Trophoblast cell (in vitro differentiated cells and primary cell): ENCODE measurements at regions not wholly inside any gene's neighbourhood (a gene's known extent, or its start where the extent isn't known, plus 50 kb on each side); places are given as distances from the start of the nearest gene placed in this dataset.

Experiments
- DNase-seq, 2 donors: peaks; one replicate each; pipeline ENCODE4 v3.0.0-alpha.2; 2016
- H2AFZ ChIP-seq: 2 replicates; pipeline ENCODE4 v1.6.1; 2013; ENCODE audit warnings: low read length, moderate library complexity, mild to moderate bottlenecking; ENCODE audit not compliant: insufficient read depth, poor library complexity
- H2AK5ac ChIP-seq: 2 replicates; pipeline ENCODE4 v1.6.1; 2013; ENCODE audit warnings: mild to moderate bottlenecking, low read length
- H2BK120ac ChIP-seq: 2 replicates; pipeline ENCODE4 v1.6.1; 2013; ENCODE audit warnings: low read length, mild to moderate bottlenecking, moderate library complexity; ENCODE audit not compliant: insufficient read depth, poor library complexity
- H2BK12ac ChIP-seq: 2 replicates; pipeline ENCODE4 v1.6.1; 2013; ENCODE audit warnings: mild to moderate bottlenecking, low read length, moderate library complexity
- H2BK5ac ChIP-seq: 2 replicates; pipeline ENCODE4 v1.6.1; 2013; ENCODE audit warnings: low read length, low read depth, moderate library complexity, mild to moderate bottlenecking; ENCODE audit not compliant: poor library complexity
- H3K14ac ChIP-seq: 2 replicates; pipeline ENCODE4 v1.6.1; 2013; ENCODE audit warnings: mild to moderate bottlenecking, low read length
- H3K18ac ChIP-seq: 2 replicates; pipeline ENCODE4 v1.6.1; 2013; ENCODE audit warnings: mild to moderate bottlenecking, low read length
- H3K23ac ChIP-seq: 2 replicates; pipeline ENCODE4 v1.6.1; 2013; ENCODE audit warnings: low read length
- H3K27ac ChIP-seq: 2 replicates; pipeline ENCODE4 v1.5.1; 2013; ENCODE audit warnings: low read depth, mild to moderate bottlenecking, inconsistent platforms, low read length, moderate library complexity
- H3K27me3 ChIP-seq: 2 replicates; pipeline ENCODE4 v1.6.1; 2013; ENCODE audit warnings: inconsistent platforms, mild to moderate bottlenecking, low read length, moderate library complexity; ENCODE audit not compliant: insufficient read depth
- H3K36me3 ChIP-seq, 2 experiments: 1 replicate in 1 of 2; 2 replicates in 1 of 2; pipeline ENCODE4 v1.6.1; 2013; ENCODE audit warnings: low read length in 2 of 2, mild to moderate bottlenecking in 2 of 2, moderate library complexity in 1 of 2; ENCODE audit not compliant: insufficient read depth in 2 of 2, control insufficient read depth in 1 of 2
- H3K4ac ChIP-seq: 2 replicates; pipeline ENCODE4 v1.6.1; 2013; ENCODE audit warnings: low read depth, mild to moderate bottlenecking, low read length, moderate library complexity
- H3K4me1 ChIP-seq, 2 experiments: 1 replicate in 1 of 2; 2 replicates in 1 of 2; pipeline ENCODE4 v1.6.1; 2013; ENCODE audit warnings: low read length in 2 of 2, mild to moderate bottlenecking in 2 of 2, moderate library complexity in 1 of 2; ENCODE audit not compliant: insufficient read depth in 2 of 2, control insufficient read depth in 1 of 2
- H3K4me2 ChIP-seq: 2 replicates; pipeline ENCODE4 v1.6.1; 2013; ENCODE audit warnings: inconsistent platforms, mild to moderate bottlenecking, low read length, moderate library complexity
- H3K4me3 ChIP-seq: 2 replicates; pipeline ENCODE4 v1.5.1; 2013; ENCODE audit warnings: mild to moderate bottlenecking, low read depth, low read length, inconsistent platforms
- H3K79me1 ChIP-seq: one replicate; pipeline ENCODE4 v1.6.1; 2013; ENCODE audit warnings: low read length
- H3K79me2 ChIP-seq: 2 replicates; pipeline ENCODE4 v1.6.1; 2013; ENCODE audit warnings: low read length, mild to moderate bottlenecking; ENCODE audit not compliant: control insufficient read depth, insufficient read depth, poor library complexity
- H3K9ac ChIP-seq: 2 replicates; pipeline ENCODE4 v1.6.1; 2013; ENCODE audit warnings: mild to moderate bottlenecking, low read length
- H3K9me3 ChIP-seq: 2 replicates; pipeline ENCODE4 v1.6.1; 2013; ENCODE audit warnings: low read depth, mild to moderate bottlenecking, control low read depth, inconsistent platforms, low read length; ENCODE audit not compliant: insufficient read depth
- H4K12ac ChIP-seq: 2 replicates; pipeline ENCODE4 v1.6.1; 2013; ENCODE audit warnings: low read depth, mild to moderate bottlenecking, low read length, moderate library complexity
- H4K8ac ChIP-seq: 2 replicates; pipeline ENCODE4 v1.6.1; 2013; ENCODE audit warnings: low read depth, mild to moderate bottlenecking, low read length, moderate library complexity
- H4K91ac ChIP-seq: one replicate; pipeline ENCODE4 v1.6.1; 2013; ENCODE audit warnings: low read depth, mild to moderate bottlenecking, low read length, moderate library complexity
- WGBS: extraction: QIAGEN DNeasy Blood & Tissue Kit; methylation state at CpG from one replicate; pipeline ENCODE4 v1.1.7; 2013; ENCODE audit warnings: missing lambda C conversion rate; ENCODE audit not compliant: insufficient read length, insufficient coverage; ENCODE audit errors: extremely low coverage; 5-methylcytosine and 5-hydroxymethylcytosine counted together

DNA sequence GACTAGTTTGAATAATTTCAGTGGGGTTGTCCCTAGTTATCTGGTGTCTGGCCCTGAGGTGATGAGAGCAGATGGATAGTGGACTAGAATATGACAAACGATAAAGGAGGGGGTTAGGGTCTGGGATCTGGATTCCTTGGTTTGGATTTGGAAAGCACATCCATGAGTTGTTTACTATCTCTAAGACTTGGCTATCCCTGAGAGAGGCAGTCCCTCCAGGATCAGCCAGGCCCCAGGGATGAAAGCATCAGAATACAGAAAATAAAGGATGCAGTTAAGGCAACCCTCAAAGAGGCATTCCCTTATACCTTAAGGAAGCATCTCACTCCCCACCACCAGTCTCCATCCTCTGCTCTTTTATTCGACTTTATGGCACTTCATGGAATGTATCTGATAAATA, 230.7 kb downstream of the NHLRC3 start:
- Histone ChIP-seq H3K9ac (no peak overlapping the region), H3K14ac (no peak overlapping the region), H3K4ac (no peak overlapping the region), H3K9me3 (peaks cover 2% of the 10 kb centered on the region), H2BK5ac (no peak overlapping the region), H4K91ac (no peak overlapping the region), H4K8ac (no peak overlapping the region), H2BK120ac (no peak overlapping the region), H2BK12ac (no peak overlapping the region), H3K79me2 (no peaks in the 10 kb centered on the region), H3K18ac (no peak overlapping the region), H3K4me3 (no peak overlapping the region), H2AK5ac (no peak overlapping the region), H3K4me2 (no peak overlapping the region), H2AFZ (no peak overlapping the region), H4K12ac (no peak overlapping the region), H3K36me3 (no peaks in the 10 kb centered on the region), H3K23ac (no peak overlapping the region), H3K79me1 (no peaks in the 10 kb centered on the region), H3K4me1 (no peaks in the 10 kb centered on the region), H3K27ac (no peak overlapping the region), H3K27me3 (no peaks in the 10 kb centered on the region)
- no peak for DNase-seq
- no CpG with 5 or more reads among the region's 2 CpGs for WGBS

GRCh38 chr13:39269411-39269810, 231.2 kb downstream of the NHLRC3 start:
- H3K4me2 ChIP-seq: no peak overlapping the region
- H3K18ac ChIP-seq: no peak overlapping the region
- H2AK5ac ChIP-seq: no peak overlapping the region
- H3K4me1 ChIP-seq: no peaks in the 10 kb centered on the region
- H3K4me3 ChIP-seq: no peak overlapping the region
- no peak overlapping the region for H3K4ac ChIP-seq
- no peak overlapping the region for H3K9ac ChIP-seq
- no peak overlapping the region for H4K91ac ChIP-seq
- no peaks in the 10 kb centered on the region for H3K27me3 ChIP-seq
- H3K23ac ChIP-seq: no peak overlapping the region
- H4K8ac ChIP-seq: no peak overlapping the region
- no peak overlapping the region for H2BK12ac ChIP-seq
- no peaks in the 10 kb centered on the region for H3K36me3 ChIP-seq
- H3K27ac ChIP-seq: no peak overlapping the region
- no peak overlapping the region for H3K14ac ChIP-seq
- no peak overlapping the region for H2BK5ac ChIP-seq
- peaks cover 2% of the 10 kb centered on the region for H3K9me3 ChIP-seq
- no peak for DNase-seq
- no peak overlapping the region for H2AFZ ChIP-seq
- no peaks in the 10 kb centered on the region for H3K79me2 ChIP-seq
- no peaks in the 10 kb centered on the region for H3K79me1 ChIP-seq
- no CpG with 5 or more reads among the region's 1 CpG for WGBS
- H4K12ac ChIP-seq: no peak overlapping the region
- H2BK120ac ChIP-seq: no peak overlapping the region

GRCh38 chr13:39272994-39273393, 234.7 kb downstream of the NHLRC3 start:
- Histone ChIP-seq H3K18ac (no peak overlapping the region), H4K12ac (no peak overlapping the region), H2BK12ac (no peak overlapping the region), H3K79me2 (no peaks in the 10 kb centered on the region), H2AFZ (no peak overlapping the region), H3K27ac (no peak overlapping the region), H2AK5ac (no peak overlapping the region), H4K8ac (no peak overlapping the region), H2BK5ac (no peak overlapping the region), H3K9ac (no peak overlapping the region), H3K4me1 (no peaks in the 10 kb centered on the region), H3K9me3 (no peaks in the 10 kb centered on the region), H2BK120ac (no peak overlapping the region), H3K79me1 (no peaks in the 10 kb centered on the region), H3K4ac (no peak overlapping the region), H3K23ac (no peak overlapping the region), H3K4me3 (no peak overlapping the region), H4K91ac (no peak overlapping the region), H3K27me3 (no peaks in the 10 kb centered on the region), H3K4me2 (no peak overlapping the region), H3K36me3 (no peaks in the 10 kb centered on the region), H3K14ac (no peak overlapping the region)
- no peak for DNase-seq
- no CpG with 5 or more reads among the region's 1 CpG for WGBS

DNA sequence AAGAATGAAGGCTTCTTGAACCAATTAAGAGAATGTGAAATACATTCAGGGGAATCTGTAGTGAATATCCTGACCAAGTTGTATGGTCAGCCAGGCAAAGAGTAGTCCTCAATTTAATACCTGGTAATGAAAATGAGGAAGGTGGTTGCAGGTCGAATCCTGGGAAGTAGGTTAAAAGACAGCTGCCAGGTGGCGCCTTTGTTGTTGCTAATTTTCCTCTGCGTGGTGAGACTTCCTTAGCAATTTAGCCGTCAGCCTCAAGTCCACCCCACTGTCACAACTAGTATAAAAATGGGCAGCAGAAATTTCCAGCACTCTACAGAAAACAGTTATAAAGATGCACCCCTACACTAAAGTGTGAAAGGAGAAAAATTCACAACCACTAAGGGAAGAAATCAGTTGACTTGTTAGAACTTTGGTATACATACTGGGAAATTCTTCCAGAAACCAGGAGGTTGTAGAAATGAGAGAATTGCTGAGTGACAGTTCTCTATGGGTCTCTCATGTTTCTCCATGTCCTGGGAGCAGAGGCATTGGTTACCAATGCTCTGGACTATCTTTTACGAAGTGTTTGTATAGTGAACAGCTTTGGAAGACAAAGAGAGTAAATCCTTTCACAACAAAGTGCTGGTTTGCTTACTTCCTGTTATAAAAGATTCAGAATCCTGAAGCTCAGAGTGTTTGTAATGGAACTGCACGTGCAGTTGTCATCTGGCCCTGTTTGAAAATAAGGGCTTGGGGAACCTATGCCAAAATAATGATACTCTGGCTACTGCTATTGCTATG, 235.9 kb downstream of the NHLRC3 start:
- H2AK5ac ChIP-seq: no peak overlapping the region
- no peak overlapping the region for H4K91ac ChIP-seq
- H3K27ac ChIP-seq: no peak overlapping the region
- H2AFZ ChIP-seq: no peak overlapping the region
- no peak overlapping the region for H3K23ac ChIP-seq
- no peaks in the 10 kb centered on the region for H3K4me1 ChIP-seq
- H2BK120ac ChIP-seq: no peak overlapping the region
- H3K79me1 ChIP-seq: no peaks in the 10 kb centered on the region
- peak; percentile 17 to 47 for DNase-seq
- H3K27me3 ChIP-seq: no peaks in the 10 kb centered on the region
- no peak overlapping the region for H3K14ac ChIP-seq
- H4K8ac ChIP-seq: no peak overlapping the region
- H3K9ac ChIP-seq: no peak overlapping the region
- no peaks in the 10 kb centered on the region for H3K79me2 ChIP-seq
- H3K9me3 ChIP-seq: no peaks in the 10 kb centered on the region
- no peak overlapping the region for H3K18ac ChIP-seq
- WGBS: no CpG with 5 or more reads among the region's 6 CpGs
- no peak overlapping the region for H4K12ac ChIP-seq
- H2BK5ac ChIP-seq: no peak overlapping the region
- H3K4me3 ChIP-seq: no peak overlapping the region
- H2BK12ac ChIP-seq: no peak overlapping the region
- no peak overlapping the region for H3K4me2 ChIP-seq
- no peak overlapping the region for H3K4ac ChIP-seq
- H3K36me3 ChIP-seq: no peaks in the 10 kb centered on the region
